Neural progenitor cell (in vitro differentiated cells): ENCODE measurements at regions not wholly inside any gene's neighbourhood (a gene's known extent, or its start where the extent isn't known, plus 50 kb on each side); places are given as distances from the start of the nearest gene placed in this dataset.
"Not testable (repeated sequence)": the region's sequence is repeated elsewhere in the genome, so short reads cannot be mapped to it uniquely, and the experiment has no call there.

Experiments used
- DNase-seq: peaks from one replicate; pipeline ENCODE4 v3.0.0-alpha.2; 2016; ENCODE audit warnings: low spot score
- H2AFZ ChIP-seq: fragments of 200-600 bp; sonication (generic); replicated peaks from 2 replicates; pipeline ENCODE4 v1.6.1; 2016; ENCODE audit warnings: antibody characterized with exemption
- H3F3A ChIP-seq: fragments of 200-600 bp; sonication (generic); 2 replicates; pipeline ENCODE4 v1.6.1; 2016; ENCODE audit warnings: antibody characterized with exemption, low read depth
- H3K27ac ChIP-seq: fragments of 200-600 bp; sonication (generic); 2 replicates; pipeline ENCODE4 v1.5.1; 2016; ENCODE audit warnings: mild to moderate bottlenecking
- H3K27me3 ChIP-seq: fragments of 200-600 bp; sonication (generic); 2 replicates; pipeline ENCODE4 v1.6.1; 2016; ENCODE audit warnings: mild to moderate bottlenecking, moderate library complexity
- H3K36me3 ChIP-seq: fragments of 200-600 bp; sonication (generic); 2 replicates; pipeline ENCODE4 v1.5.1; 2016
- H3K4me1 ChIP-seq: fragments of 200-600 bp; sonication (generic); 2 replicates; pipeline ENCODE4 v1.6.1; 2016; ENCODE audit warnings: mixed run types
- H3K4me2 ChIP-seq: fragments of 200-600 bp; sonication (generic); 2 replicates; pipeline ENCODE4 v1.6.1; 2016
- H3K4me3 ChIP-seq: fragments of 200-600 bp; sonication (generic); 2 replicates; pipeline ENCODE4 v1.5.1; 2016
- H3K79me2 ChIP-seq: fragments of 200-600 bp; sonication (generic); 2 replicates; pipeline ENCODE4 v1.6.1; 2016; ENCODE audit warnings: low read depth
- H3K9ac ChIP-seq: fragments of 200-600 bp; sonication (generic); 2 replicates; pipeline ENCODE4 v1.6.1; 2016
- H3K9me3 ChIP-seq: fragments of 200-600 bp; sonication (generic); 2 replicates; pipeline ENCODE4 v1.5.1; 2016; ENCODE audit warnings: low read depth
- H4K20me1 ChIP-seq: fragments of 200-600 bp; sonication (generic); 2 replicates; pipeline ENCODE4 v1.6.1; 2016; ENCODE audit warnings: low read depth
- H3K27ac Mint-ChIP-seq: 3 replicates; pipeline ENCODE4 v1.8.0; 2021; ENCODE audit warnings: mixed read lengths
- H3K27me3 Mint-ChIP-seq: 2 replicates; pipeline ENCODE4 v1.8.0; 2022; ENCODE audit warnings: low read depth, mild to moderate bottlenecking, inconsistent platforms, moderate library complexity, mixed read lengths; ENCODE audit not compliant: insufficient read depth
- H3K36me3 Mint-ChIP-seq: 3 replicates; pipeline ENCODE4 v1.8.0; 2021; ENCODE audit warnings: mixed read lengths
- H3K4me1 Mint-ChIP-seq: 3 replicates; pipeline ENCODE4 v1.8.0; 2021; ENCODE audit warnings: mixed read lengths
- H3K4me3 Mint-ChIP-seq: 3 replicates; pipeline ENCODE4 v1.8.0; 2021; ENCODE audit warnings: mild to moderate bottlenecking, moderate library complexity, mixed read lengths
- H3K9me3 Mint-ChIP-seq: 3 replicates; pipeline ENCODE4 v1.8.0; 2020; ENCODE audit warnings: mixed read lengths
- CTCF ChIP-seq: fragments of 200-600 bp; sonication (generic); IDR thresholded peaks from 2 replicates; pipeline ENCODE4 v1.5.1; 2017; ENCODE audit warnings: antibody characterized with exemption, mild to moderate bottlenecking
- EZH2 ChIP-seq: fragments of 200-600 bp; sonication (generic); IDR thresholded peaks from 2 replicates; pipeline ENCODE4 v1.6.1; 2017; ENCODE audit warnings: antibody characterized with exemption, mild to moderate bottlenecking, moderate library complexity
- EZH2phosphoT487 ChIP-seq: fragments of 200-600 bp; sonication (generic); IDR thresholded peaks from 2 replicates; pipeline ENCODE4 v1.6.1; 2017; ENCODE audit warnings: antibody characterized with exemption

GRCh38 chr1:208985231-208985630 is 598.3 kb upstream of the CAMK1G start:
- Histone ChIP-seq H3K4me1 (no peaks in the 10 kb centered on the region), H4K20me1 (no peaks in the 10 kb centered on the region), H3F3A (no peaks in the 10 kb centered on the region), H2AFZ (no peak overlapping the region), H3K36me3 (no peaks in the 10 kb centered on the region), H3K9me3 (no peaks in the 10 kb centered on the region), H3K27me3 (no peaks in the 10 kb centered on the region), H3K27ac (no peak overlapping the region), H3K79me2 (no peaks in the 10 kb centered on the region), H3K9ac (no peak overlapping the region), H3K4me3 (no peak overlapping the region), H3K4me2 (no peak overlapping the region)
- TF ChIP-seq EZH2phosphoT487 (no peak), EZH2 (no peak), CTCF (no peak)
- no peak for DNase-seq
- Mint-ChIP-seq H3K4me1 (no peaks in the 10 kb centered on the region), H3K36me3 (no peaks in the 10 kb centered on the region), H3K4me3 (no peak overlapping the region), H3K9me3 (peaks cover 2% of the 10 kb centered on the region), H3K27ac (no peak overlapping the region), H3K27me3 (no peaks in the 10 kb centered on the region)

- Mint-ChIP-seq H3K4me1 (no peaks in the 10 kb centered on the region), H3K27ac (no peak overlapping the region), H3K36me3 (no peaks in the 10 kb centered on the region), H3K27me3 (no peaks in the 10 kb centered on the region), H3K4me3 (no peak overlapping the region), H3K9me3 (peaks cover 17% of the 10 kb centered on the region)
- Histone ChIP-seq H4K20me1 (no peaks in the 10 kb centered on the region), H3F3A (no peaks in the 10 kb centered on the region), H2AFZ (no peak overlapping the region), H3K9ac (no peak overlapping the region), H3K4me2 (no peak overlapping the region), H3K36me3 (no peaks in the 10 kb centered on the region), H3K27me3 (no peaks in the 10 kb centered on the region), H3K79me2 (no peaks in the 10 kb centered on the region), H3K4me3 (no peak overlapping the region), H3K9me3 (no peaks in the 10 kb centered on the region), H3K27ac (no peak overlapping the region), H3K4me1 (no peaks in the 10 kb centered on the region)
- TF ChIP-seq EZH2phosphoT487 (no peak), CTCF (no peak), EZH2 (no peak)
- DNase-seq: no peak
Measured at GRCh38 chr1:208988811-208989222, 594.7 kb upstream of the CAMK1G start.

GRCh38 chr1:208990456-208990855 is 593.1 kb upstream of the CAMK1G start:
- Histone ChIP-seq H2AFZ (no peak overlapping the region), H3K27me3 (no peaks in the 10 kb centered on the region), H3K4me2 (no peak overlapping the region), H3K36me3 (no peaks in the 10 kb centered on the region), H3K4me3 (no peak overlapping the region), H4K20me1 (no peaks in the 10 kb centered on the region), H3K9me3 (no peaks in the 10 kb centered on the region), H3F3A (no peaks in the 10 kb centered on the region), H3K79me2 (no peaks in the 10 kb centered on the region), H3K27ac (no peak overlapping the region), H3K9ac (no peak overlapping the region), H3K4me1 (no peaks in the 10 kb centered on the region)
- DNase-seq: no peak
- Mint-ChIP-seq H3K4me3 (no peak overlapping the region), H3K27me3 (peaks cover 4% of the 10 kb centered on the region), H3K27ac (no peak overlapping the region), H3K36me3 (no peaks in the 10 kb centered on the region), H3K4me1 (no peaks in the 10 kb centered on the region), H3K9me3 (peaks cover 19% of the 10 kb centered on the region)
- TF ChIP-seq EZH2phosphoT487: no peak
- TF ChIP-seq EZH2: no peak
- no peak for TF ChIP-seq CTCF

GRCh38 chr1:208997053-208997452 is 586.5 kb upstream of the CAMK1G start:
- H3K4me1 Mint-ChIP-seq, H3K9me3 ChIP-seq, H3K27me3 ChIP-seq, H2AFZ ChIP-seq, H3K9ac ChIP-seq, H3K27me3 Mint-ChIP-seq, H3K4me2 ChIP-seq, H3K36me3 ChIP-seq, H3K4me3 Mint-ChIP-seq, DNase-seq, H3K4me1 ChIP-seq, H3K79me2 ChIP-seq, H3F3A ChIP-seq, H3K36me3 Mint-ChIP-seq, H3K27ac ChIP-seq, H3K27ac Mint-ChIP-seq, H4K20me1 ChIP-seq, H3K4me3 ChIP-seq: not testable (repeated sequence)
- H3K9me3 Mint-ChIP-seq: peaks cover 15% of the 10 kb centered on the region
